Stimulated activated naive CD8-positive, alpha-beta T cell treated with anti-CD3 and anti-CD28 coated beads, Interleukin-15, amount 100 ng/mL, for 72 hours (primary cell): ENCODE measurements at regions not wholly inside any gene's neighbourhood (a gene's known extent, or its start where the extent isn't known, plus 50 kb on each side); places are given as distances from the start of the nearest gene placed in this dataset.
"Not testable (repeated sequence)": the region's sequence is repeated elsewhere in the genome, so short reads cannot be mapped to it uniquely, and the experiment has no call there.

Source experiments
- ATAC-seq: fragments of 150-1000 bp; cut with Tn5 transposase; 2 replicates; pipeline ENCODE4 v1.10.0; 2021; ENCODE audit warnings: mild to moderate bottlenecking, moderate library complexity
- DNase-seq, 2 donors: peaks; one replicate each; pipeline ENCODE4 v3.0.0; 2021 to 2022
- H3K27ac Mint-ChIP-seq, 2 donors: one replicate each; pipeline ENCODE4 v1.8.0; 2022; ENCODE audit warnings: mild to moderate bottlenecking in 2 of 2, mixed read lengths in 2 of 2, moderate library complexity in 2 of 2
- H3K27me3 Mint-ChIP-seq: one replicate; pipeline ENCODE4 v1.8.0; 2022; ENCODE audit warnings: mixed read lengths
- H3K4me1 Mint-ChIP-seq: one replicate; pipeline ENCODE4 v1.8.0; 2022; ENCODE audit warnings: mild to moderate bottlenecking, mixed read lengths
- H3K4me3 Mint-ChIP-seq, 2 donors: one replicate each; pipeline ENCODE4 v1.8.0; 2022; ENCODE audit warnings: mild to moderate bottlenecking in 2 of 2, mixed read lengths in 2 of 2, moderate library complexity in 1 of 2
- H3K9me3 Mint-ChIP-seq, 2 donors: one replicate each; pipeline ENCODE4 v1.8.0; 2022; ENCODE audit warnings: mixed read lengths in 2 of 2

DNA sequence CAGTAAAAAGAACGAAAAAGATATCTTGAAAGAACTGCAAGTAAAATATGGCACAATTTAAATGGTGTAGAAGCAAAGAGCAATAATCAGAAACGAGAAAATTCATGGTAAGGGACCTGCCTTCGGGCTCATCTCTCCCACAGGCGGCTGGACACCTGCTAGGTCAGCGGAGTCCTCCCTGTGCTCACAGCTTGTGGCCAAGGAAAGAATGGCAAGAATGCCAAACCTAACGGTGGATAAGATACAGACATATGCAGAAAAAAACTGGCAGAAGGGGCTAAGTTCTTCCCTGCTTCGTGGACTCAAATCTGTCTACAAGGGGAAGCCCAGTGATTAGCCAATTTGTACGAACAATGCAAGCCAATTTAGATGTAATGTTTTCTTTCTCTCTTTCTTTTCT, 152.1 kb upstream of the VCX start:
- no peaks in the 10 kb centered on the region for H3K9me3 Mint-ChIP-seq
- no peak for DNase-seq
- H3K27ac Mint-ChIP-seq, result no peak overlapping the region
- H3K27me3 Mint-ChIP-seq, result no peaks in the 10 kb centered on the region
- no peak overlapping the region for H3K4me3 Mint-ChIP-seq
- ATAC-seq, result no peak
- no peaks in the 10 kb centered on the region for H3K4me1 Mint-ChIP-seq

DNA sequence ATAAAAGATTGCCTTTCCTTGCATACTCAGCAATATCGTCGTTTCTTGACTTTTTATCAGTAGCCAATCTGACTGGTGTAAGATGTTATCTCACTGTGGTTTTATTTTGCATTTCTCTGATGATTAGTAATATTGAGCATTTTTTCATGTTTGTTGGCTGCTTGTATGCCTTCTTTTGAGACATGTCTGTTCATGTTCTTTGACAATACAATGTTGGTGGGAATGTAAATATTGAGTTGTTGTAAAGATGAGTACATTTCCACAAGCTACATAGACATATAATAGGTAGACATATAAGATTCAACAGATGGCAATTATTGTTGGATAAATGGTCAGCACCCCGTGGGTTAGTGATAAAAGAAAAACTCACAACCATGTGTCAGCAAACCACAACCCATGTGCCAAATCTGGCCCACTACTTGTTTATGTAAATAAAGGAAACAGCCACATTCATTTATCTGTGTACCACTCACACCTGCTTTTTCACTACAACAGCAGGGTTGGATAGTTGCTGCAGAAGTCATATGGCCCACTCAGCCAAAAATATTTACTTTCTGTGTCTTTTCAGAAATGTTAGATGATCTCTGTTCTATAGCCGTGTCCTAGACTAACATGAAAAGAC, 153.1 kb upstream of the VCX start:
- no peaks in the 10 kb centered on the region for H3K4me1 Mint-ChIP-seq
- H3K27me3 Mint-ChIP-seq, result no peaks in the 10 kb centered on the region
- DNase-seq (no peak), ATAC-seq (no peak)
- H3K9me3 Mint-ChIP-seq, result no peaks in the 10 kb centered on the region
- no peak overlapping the region for H3K4me3 Mint-ChIP-seq
- H3K27ac Mint-ChIP-seq, result no peak overlapping the region

DNA sequence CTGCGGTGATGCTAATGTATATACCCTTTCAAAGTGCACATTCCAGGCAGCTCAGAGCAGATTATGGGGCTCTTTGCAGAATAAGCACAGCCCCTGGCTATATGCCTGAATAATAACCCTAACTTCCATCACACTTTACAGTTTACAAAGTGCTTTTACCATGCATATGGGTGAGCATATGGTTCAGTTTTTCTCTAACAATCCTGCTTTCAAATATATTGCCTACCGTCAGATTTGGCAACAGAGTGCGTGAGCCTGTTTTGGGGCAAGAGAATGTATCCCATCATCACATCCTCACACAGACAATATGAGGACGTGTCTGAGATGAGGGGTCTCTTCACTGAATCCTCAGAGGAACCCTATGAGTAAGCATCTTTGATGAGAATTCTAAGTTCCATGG, 162.8 kb upstream of the VCX start:
- H3K27ac Mint-ChIP-seq, result no peak overlapping the region
- no peak for ATAC-seq
- no peak overlapping the region for H3K4me3 Mint-ChIP-seq

DNA sequence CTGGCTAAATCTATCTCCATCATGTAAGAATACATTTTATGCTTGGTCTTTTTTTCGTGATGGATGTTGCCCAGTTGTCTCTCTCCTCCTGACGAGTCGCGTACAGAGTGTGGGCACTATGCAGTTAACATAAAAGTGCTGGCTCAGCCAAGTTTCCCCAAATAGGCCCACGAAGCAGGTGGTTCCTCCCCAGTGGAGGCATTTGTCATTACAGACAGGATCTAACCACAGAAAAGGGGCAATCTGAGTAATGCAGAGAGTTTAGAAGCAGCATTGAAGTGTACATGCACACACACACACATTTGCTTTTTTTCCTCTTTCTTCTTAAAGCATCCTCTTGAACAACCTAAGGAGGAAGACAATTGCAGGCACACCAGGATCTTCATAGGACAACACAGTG, 188.7 kb upstream of the VCX start:
- no peak for ATAC-seq
- no peaks in the 10 kb centered on the region for H3K9me3 Mint-ChIP-seq
- no peaks in the 10 kb centered on the region for H3K4me1 Mint-ChIP-seq
- no peak for DNase-seq
- no peak overlapping the region for H3K4me3 Mint-ChIP-seq
- no peaks in the 10 kb centered on the region for H3K27me3 Mint-ChIP-seq
- no peak overlapping the region for H3K27ac Mint-ChIP-seq

More for the DNA sequence above, 162.8 kb upstream of the VCX start:
- no peak for DNase-seq
- H3K4me1 Mint-ChIP-seq, result no peaks in the 10 kb centered on the region
- no peaks in the 10 kb centered on the region for H3K27me3 Mint-ChIP-seq
- H3K9me3 Mint-ChIP-seq, result no peaks in the 10 kb centered on the region

DNA sequence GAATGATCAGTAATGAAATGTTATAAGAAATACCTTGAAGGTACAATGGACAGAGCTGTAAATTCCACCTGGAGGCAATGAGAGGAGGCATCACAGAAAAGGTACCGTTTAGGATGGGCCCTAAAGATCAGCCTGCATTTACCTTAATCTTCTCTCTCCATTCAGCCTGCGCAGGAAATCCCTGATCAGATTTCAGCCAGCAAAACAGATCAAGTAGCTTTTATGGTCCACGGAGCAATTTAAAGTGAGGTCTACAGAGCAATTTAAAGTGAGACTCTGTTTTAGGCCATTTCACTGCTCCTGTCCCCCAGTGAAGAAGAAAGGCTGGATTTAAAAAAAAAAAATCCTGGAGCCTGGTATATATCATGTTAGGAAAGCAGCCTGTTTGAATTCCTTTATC, 195.1 kb upstream of the VCX start:
- no peaks in the 10 kb centered on the region for H3K4me1 Mint-ChIP-seq
- no peak for ATAC-seq
- H3K9me3 Mint-ChIP-seq, result no peaks in the 10 kb centered on the region
- H3K27me3 Mint-ChIP-seq, result no peaks in the 10 kb centered on the region
- no peak for DNase-seq
- H3K4me3 Mint-ChIP-seq, result no peak overlapping the region
- no peak overlapping the region for H3K27ac Mint-ChIP-seq

DNA sequence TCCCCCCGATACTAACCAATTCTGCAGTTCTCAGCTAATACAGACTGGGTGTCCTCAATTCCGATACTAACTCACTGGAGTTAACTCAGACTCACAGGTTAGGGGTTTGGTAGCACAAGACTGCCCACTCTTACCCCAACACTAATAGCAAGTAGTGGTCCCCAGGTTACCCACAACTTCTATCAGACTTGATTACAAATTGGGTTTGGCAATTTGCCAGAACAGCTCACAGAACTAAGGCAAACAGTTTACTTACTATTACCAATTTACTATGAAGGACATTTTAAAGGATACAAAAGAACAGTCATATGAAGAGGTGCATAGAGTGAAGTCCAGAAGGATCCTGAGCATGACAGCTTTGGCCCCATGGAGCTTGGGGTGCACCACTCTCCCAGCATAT, 201.8 kb upstream of the VCX start:
- H3K9me3 Mint-ChIP-seq, result no peaks in the 10 kb centered on the region
- H3K27me3 Mint-ChIP-seq, result no peaks in the 10 kb centered on the region
- no peaks in the 10 kb centered on the region for H3K4me1 Mint-ChIP-seq
- no peak overlapping the region for H3K27ac Mint-ChIP-seq
- ATAC-seq, result no peak
- DNase-seq, result no peak
- H3K4me3 Mint-ChIP-seq, result no peak overlapping the region

DNA sequence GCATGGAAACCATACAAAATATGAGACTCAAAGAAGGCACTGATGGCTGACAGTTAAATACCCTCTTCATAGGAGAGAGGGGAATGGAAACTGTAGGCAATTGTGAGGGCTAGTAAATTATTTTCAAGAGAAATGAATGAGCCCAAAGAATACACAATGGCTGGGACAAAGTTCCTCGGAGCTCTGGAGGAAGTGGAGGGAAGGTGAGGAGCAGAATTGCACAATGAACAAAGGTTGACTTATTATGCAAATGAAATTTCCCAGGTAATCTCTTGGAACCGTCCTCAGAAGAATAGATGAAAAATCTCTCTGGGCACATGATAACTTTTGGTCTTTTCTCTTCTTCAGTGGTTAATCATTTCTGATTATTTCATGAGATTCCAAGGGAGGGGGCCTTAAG, 202.6 kb upstream of the VCX start:
- H3K4me3 Mint-ChIP-seq, result no peak overlapping the region
- H3K27ac Mint-ChIP-seq, result no peak overlapping the region
- DNase-seq (no peak), ATAC-seq (no peak)
- no peaks in the 10 kb centered on the region for H3K27me3 Mint-ChIP-seq
- H3K4me1 Mint-ChIP-seq, result no peaks in the 10 kb centered on the region
- no peaks in the 10 kb centered on the region for H3K9me3 Mint-ChIP-seq

DNA sequence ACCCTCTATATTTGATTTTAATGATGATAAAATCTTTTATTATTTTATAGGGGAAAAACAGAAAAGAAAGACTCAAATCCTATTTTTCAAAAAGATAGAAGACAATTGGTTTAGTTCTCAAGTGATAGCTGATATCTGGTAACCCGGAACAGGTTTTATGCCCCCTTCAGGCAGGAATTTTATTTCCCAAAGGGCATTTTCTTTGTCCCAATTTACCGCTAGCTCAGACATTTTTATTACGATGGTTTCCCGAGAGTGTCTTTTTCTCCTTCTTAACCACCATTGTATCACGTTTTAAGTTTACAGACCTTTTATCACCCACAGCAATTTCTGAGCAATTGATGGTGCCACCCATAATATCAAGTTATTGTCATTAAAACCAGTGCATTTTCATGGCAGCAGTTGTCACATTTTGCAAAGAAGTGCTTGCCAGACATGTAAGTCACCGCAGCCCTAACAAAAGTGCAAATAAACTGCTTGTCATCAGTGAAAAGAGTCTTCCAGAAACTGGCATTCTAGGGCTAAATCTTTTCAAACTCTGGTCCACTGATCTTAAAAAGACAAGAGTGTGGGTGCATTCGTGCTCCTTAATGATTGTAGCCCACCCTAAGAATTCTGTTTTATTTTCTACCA, 204.8 kb upstream of the VCX start:
- Mint-ChIP-seq H3K4me1 (no peaks in the 10 kb centered on the region), H3K27ac (no peak overlapping the region), H3K27me3 (no peaks in the 10 kb centered on the region), H3K9me3 (no peaks in the 10 kb centered on the region), H3K4me3 (no peak overlapping the region)
- DNase-seq, result no peak
- ATAC-seq, result no peak

DNA sequence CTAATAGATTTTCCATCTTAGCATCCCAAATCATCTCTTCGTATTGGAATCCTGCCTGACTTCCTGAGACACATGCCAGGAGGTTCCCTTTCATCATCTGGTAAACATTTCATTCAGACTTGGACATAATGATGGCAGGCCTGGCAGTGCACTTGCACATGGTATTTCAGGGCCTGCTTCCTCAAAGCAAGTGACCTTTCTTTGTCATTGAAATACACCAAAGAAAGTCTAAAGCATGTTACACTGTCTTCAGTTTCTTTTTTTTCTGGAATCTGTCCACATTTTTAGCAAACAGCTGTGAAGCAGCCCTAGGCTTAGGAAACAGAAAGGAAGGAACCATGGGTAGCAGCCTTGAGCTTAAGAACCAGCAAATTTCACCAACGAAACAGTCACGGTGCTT, 205.9 kb upstream of the VCX start:
- ATAC-seq, result no peak
- no peaks in the 10 kb centered on the region for H3K4me1 Mint-ChIP-seq
- H3K4me3 Mint-ChIP-seq, result no peak overlapping the region
- no peaks in the 10 kb centered on the region for H3K27me3 Mint-ChIP-seq
- DNase-seq, result no peak
- no peaks in the 10 kb centered on the region for H3K9me3 Mint-ChIP-seq
- no peak overlapping the region for H3K27ac Mint-ChIP-seq

DNA sequence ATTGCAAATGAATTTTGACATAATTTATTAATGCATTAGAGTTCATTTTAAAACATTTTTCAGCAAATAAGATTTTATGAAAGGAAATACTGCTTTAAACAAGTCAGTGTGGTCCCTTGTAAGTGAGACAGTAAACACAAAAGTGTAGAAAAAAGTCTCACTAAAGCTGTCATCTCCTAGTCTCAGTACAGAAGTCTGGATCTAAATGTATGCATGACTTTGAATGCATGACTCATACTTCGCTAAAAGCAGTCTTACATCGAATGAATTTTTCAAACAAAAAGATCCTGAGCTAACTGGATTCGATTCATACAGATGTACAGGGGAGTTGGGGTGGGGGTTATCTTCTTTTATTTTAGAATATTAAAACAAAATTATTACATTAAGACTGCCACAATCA, 207.4 kb upstream of the VCX start:
- Mint-ChIP-seq H3K27ac (no peak overlapping the region), H3K27me3 (no peaks in the 10 kb centered on the region), H3K4me3 (no peak overlapping the region), H3K4me1 (no peaks in the 10 kb centered on the region), H3K9me3 (no peaks in the 10 kb centered on the region)
- no peak for ATAC-seq
- DNase-seq, result no peak

DNA sequence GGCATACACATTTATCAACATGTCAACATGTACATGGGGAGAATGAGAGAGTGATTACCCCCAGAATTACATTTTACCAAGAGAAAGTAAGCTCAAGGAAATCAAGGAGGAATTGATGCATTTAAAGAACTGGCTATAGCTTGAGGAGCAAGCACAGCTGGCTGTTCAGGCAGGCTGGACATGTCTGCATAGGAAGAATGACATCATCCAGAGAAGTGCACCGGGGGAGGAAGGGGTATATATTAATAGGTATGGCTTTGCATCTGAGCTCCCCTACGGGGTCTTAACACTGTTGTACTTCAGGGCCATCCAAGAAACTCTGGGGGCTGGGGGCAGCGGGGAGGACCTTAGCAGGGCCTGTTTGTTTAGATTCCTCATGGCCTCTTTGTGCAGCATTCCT, 222.4 kb upstream of the VCX start:
- no peak for DNase-seq
- no peaks in the 10 kb centered on the region for H3K4me1 Mint-ChIP-seq
- no peak overlapping the region for H3K27ac Mint-ChIP-seq
- H3K27me3 Mint-ChIP-seq, result no peaks in the 10 kb centered on the region
- H3K4me3 Mint-ChIP-seq, result no peak overlapping the region
- ATAC-seq, result no peak
- H3K9me3 Mint-ChIP-seq, result peaks cover 4 to 13% of the 10 kb centered on the region in 2 donors

DNA sequence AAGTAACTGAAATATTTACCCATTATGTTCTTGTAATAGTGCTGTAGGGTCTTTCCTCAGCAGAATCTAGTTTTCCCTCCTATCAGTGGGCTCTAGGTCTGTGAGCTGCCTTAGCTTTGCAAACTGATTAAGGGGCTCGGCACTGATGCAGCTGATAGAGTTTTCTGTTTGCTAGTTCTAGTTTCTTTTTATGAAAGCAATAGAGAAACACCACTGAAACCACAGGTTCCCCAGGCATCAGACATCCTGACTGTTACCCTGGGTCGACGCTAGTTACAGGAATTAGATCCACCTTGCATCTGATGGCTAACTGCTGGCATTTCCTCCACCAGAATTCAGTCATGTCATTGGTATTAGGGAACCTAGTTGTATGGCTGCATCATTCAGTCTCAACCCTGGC, 225.0 kb upstream of the VCX start:
- Mint-ChIP-seq H3K4me3 (no peak overlapping the region), H3K27me3 (no peaks in the 10 kb centered on the region), H3K27ac (no peak overlapping the region), H3K4me1 (no peaks in the 10 kb centered on the region), H3K9me3 (peaks cover 4 to 5% of the 10 kb centered on the region in 2 donors)
- no peak for ATAC-seq
- DNase-seq, result no peak

DNA sequence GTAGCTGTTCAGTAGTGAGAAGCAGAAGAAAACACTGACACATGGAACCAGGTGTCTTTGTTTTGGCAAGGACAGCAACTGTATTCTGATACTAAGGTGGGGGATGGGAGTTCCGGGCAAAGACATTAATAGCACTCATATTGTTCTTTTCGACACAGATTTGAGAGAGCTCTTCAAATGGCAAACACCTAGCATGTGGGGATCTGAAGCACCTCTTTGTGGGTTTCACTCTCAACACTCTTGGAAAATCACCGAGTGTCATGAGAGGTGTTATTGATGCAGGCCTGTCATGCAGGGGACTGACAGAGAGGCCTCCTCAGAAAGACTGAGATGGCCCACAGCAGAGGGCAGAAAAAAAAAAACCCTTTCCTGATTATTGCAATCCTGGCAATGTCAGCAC, 228.4 kb upstream of the VCX start:
- DNase-seq, result no peak
- H3K9me3 Mint-ChIP-seq, result no peaks in the 10 kb centered on the region
- H3K27me3 Mint-ChIP-seq, result no peaks in the 10 kb centered on the region
- no peak overlapping the region for H3K27ac Mint-ChIP-seq
- no peak overlapping the region for H3K4me3 Mint-ChIP-seq
- H3K4me1 Mint-ChIP-seq, result no peaks in the 10 kb centered on the region
- ATAC-seq, result no peak

DNA sequence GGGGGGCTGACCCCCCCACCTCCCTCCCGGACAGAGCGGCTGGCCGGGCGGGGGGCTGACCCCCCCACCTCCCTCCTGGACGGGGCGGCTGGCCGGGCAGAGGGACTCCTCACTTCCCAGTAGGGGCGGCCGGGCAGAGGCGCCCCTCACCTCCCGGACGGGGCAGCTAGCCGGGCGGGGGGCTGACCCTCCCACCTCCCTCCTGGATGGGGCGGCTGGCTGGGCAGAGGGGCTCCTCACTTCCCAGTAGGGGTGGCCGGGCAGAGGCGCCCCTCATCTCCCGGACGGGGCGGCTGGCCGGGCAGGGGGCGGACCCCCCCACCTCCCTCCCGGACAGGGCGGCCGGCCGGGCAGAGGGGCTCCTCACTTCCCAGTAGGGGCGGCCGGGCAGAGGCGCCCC, 234.3 kb upstream of the VCX start:
- H3K27me3 Mint-ChIP-seq, H3K27ac Mint-ChIP-seq, H3K9me3 Mint-ChIP-seq, H3K4me3 Mint-ChIP-seq, ATAC-seq, H3K4me1 Mint-ChIP-seq, DNase-seq: not testable (repeated sequence)

DNA sequence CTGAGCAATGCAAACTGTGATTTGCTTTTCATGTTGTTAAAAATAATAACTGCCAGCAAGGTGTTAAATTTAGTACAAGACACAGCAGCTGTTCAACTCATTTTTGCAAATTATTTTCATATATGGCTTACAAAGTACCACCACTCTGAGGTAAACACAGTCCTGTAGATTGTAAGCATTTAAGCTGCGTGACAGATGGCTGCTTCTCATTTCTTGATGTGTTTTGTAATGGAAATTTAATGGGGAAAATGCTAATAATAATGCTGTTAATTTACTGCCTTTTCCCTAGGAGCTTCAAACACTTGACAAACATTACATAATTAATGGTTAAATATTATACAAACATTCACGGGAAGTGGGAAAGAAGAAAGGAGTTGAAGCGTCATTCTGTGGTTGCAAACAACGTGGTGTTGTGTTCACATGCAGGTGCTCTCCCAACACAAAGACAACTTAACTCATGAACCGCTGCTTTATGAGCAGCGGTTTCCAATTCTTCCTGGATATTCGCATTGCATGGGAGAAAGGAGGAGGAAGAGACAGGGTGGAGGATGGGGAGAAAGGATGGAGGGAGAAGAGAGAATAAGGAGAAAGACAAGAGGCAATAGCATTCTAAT, 236.8 kb upstream of the VCX start:
- Mint-ChIP-seq H3K27me3 (no peaks in the 10 kb centered on the region), H3K9me3 (peaks cover 7 to 18% of the 10 kb centered on the region in 2 donors), H3K4me3 (no peak overlapping the region), H3K27ac (no peak overlapping the region), H3K4me1 (no peaks in the 10 kb centered on the region)
- DNase-seq (no peak), ATAC-seq (no peak)

DNA sequence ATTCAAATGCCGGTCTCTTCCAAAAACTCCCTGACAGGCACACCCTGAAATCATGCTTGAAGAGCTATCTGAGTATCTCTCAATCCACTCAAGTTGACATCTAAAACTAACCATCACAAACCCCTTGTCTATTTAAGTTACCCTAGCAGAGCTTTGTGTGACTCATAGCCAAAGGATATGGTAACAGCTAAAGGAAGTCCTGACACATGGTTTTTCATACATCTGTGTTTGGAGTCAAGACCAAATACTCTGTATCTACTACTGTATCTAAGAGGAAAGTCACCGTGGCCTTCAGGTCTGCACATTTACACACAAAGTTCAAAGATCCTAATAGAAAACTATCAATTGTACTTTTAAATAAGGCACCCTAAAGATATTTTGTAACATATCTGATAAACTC, 239.6 kb upstream of the VCX start:
- DNase-seq (no peak), ATAC-seq (no peak)
- H3K4me1 Mint-ChIP-seq, result no peaks in the 10 kb centered on the region
- no peak overlapping the region for H3K27ac Mint-ChIP-seq
- H3K4me3 Mint-ChIP-seq, result no peak overlapping the region
- H3K27me3 Mint-ChIP-seq, result no peaks in the 10 kb centered on the region
- peaks cover 7 to 18% of the 10 kb centered on the region in 2 donors for H3K9me3 Mint-ChIP-seq

DNA sequence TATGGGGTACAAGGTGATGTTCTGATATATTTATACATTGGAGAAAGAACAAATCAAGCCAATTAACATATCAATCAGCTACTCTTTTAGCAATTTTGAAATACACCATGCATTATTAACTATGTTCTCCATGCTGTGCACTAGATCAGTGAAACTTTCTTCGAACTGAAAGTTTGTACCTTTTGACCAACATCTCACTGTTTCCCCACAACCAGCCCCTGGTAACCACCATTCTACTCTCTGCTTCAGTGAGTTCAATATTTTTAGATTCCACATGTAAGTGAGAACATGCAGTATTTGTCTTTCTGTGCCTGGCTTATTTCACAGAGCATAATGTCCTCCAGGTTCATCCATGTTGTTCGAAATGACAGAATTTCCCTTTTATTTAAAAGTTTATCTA, 246.1 kb upstream of the VCX start:
- no peak for DNase-seq
- H3K9me3 Mint-ChIP-seq, result peaks cover 0 to 6% of the 10 kb centered on the region in 2 donors
- H3K27me3 Mint-ChIP-seq, result no peaks in the 10 kb centered on the region
- no peak overlapping the region for H3K27ac Mint-ChIP-seq
- no peak for ATAC-seq
- no peaks in the 10 kb centered on the region for H3K4me1 Mint-ChIP-seq
- no peak overlapping the region for H3K4me3 Mint-ChIP-seq
